Osteoblast (primary cell): ENCODE measurements at regions not wholly inside any gene's neighbourhood (a gene's known extent, or its start where the extent isn't known, plus 50 kb on each side); places are given as distances from the start of the nearest gene placed in this dataset.

Source experiments
- DNase-seq: peaks from one replicate; pipeline ENCODE4 v3.0.0; 2011; ENCODE audit warnings: low spot score, mixed read lengths; ENCODE audit not compliant: insufficient read length; ENCODE audit errors: missing footprints
- H2AFZ ChIP-seq: 2 replicates; pipeline ENCODE4 v1.6.0; 2011; ENCODE audit warnings: mild to moderate bottlenecking, low read length
- H3K27ac ChIP-seq: 2 replicates; pipeline ENCODE4 v1.5.1; 2011; ENCODE audit warnings: mild to moderate bottlenecking, low read depth, low read length, moderate library complexity
- H3K27me3 ChIP-seq: 2 replicates; pipeline ENCODE4 v1.6.0; 2012; ENCODE audit warnings: mild to moderate bottlenecking, control low read depth, inconsistent platforms, low read length, moderate library complexity; ENCODE audit not compliant: insufficient read depth
- H3K36me3 ChIP-seq: 2 replicates; pipeline ENCODE4 v1.5.1; 2011; ENCODE audit warnings: mild to moderate bottlenecking, low read length, control low read depth, moderate library complexity; ENCODE audit not compliant: insufficient read depth
- H3K4me1 ChIP-seq: 2 replicates; pipeline ENCODE4 v1.5.1; 2011; ENCODE audit warnings: mild to moderate bottlenecking, low read length, control low read depth, moderate library complexity; ENCODE audit not compliant: insufficient read depth
- H3K4me2 ChIP-seq: 2 replicates; pipeline ENCODE4 v1.6.0; 2011; ENCODE audit warnings: mild to moderate bottlenecking, low read length; ENCODE audit not compliant: insufficient read depth
- H3K4me3 ChIP-seq: fragments of 200-600 bp; sonication (generic); 3 replicates; pipeline ENCODE4 v1.5.1; 2012; ENCODE audit warnings: mild to moderate bottlenecking, low read length, inconsistent platforms; ENCODE audit not compliant: insufficient read depth
- H3K79me2 ChIP-seq: 2 replicates; pipeline ENCODE4 v1.6.0; 2012; ENCODE audit warnings: mild to moderate bottlenecking, low read length, control low read depth, inconsistent platforms; ENCODE audit not compliant: insufficient read depth
- H3K9me3 ChIP-seq: 2 replicates; pipeline ENCODE4 v1.5.1; 2011; ENCODE audit warnings: low read depth, low read length, control low read depth
- H4K20me1 ChIP-seq: 2 replicates; pipeline ENCODE4 v1.6.0; 2012; ENCODE audit warnings: mild to moderate bottlenecking, low read length, control low read depth; ENCODE audit not compliant: insufficient read depth
- CTCF ChIP-seq: IDR thresholded peaks from 2 replicates; pipeline ENCODE4 v1.5.1; 2011; ENCODE audit warnings: mild to moderate bottlenecking, low read depth, low read length, moderate library complexity; ENCODE audit errors: extremely low read depth

DNA sequence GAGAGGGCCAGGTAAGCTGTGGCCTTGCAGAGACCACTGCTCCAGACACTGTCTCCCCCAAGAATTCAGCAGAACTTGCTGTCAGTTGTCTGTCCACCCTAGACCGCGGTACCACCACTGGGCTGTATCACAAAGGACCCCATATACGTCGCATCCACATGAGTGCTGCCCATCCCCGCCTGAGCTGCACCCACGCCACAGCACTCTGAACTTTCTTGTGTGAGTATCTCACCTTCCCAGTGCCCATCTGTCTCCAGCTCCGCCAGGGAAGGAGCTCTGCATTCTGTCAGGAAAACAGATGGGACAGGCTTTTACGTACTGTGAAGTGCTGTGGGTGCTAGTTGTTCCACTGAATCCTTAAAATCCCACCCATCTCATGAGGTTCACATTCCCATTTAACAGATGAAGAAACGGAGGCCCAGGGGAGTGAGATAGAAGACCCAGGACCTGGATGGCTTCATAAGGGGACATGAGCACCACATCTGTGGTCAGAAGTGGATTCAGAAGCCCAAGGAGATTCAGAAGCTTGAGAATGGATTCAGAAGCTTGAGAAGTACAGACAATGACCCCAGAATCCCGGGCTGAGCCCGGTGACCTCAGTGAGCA, 102.5 kb upstream of the ZMIZ1 start:
- Histone ChIP-seq H3K9me3 (no peaks in the 10 kb centered on the region), H4K20me1 (no peaks in the 10 kb centered on the region), H3K27ac (no peak overlapping the region), H3K4me2 (no peak overlapping the region), H3K4me1 (peaks cover 9% of the 10 kb centered on the region), H3K27me3 (no peaks in the 10 kb centered on the region), H3K4me3 (no peak overlapping the region), H3K36me3 (no peaks in the 10 kb centered on the region), H3K79me2 (no peaks in the 10 kb centered on the region), H2AFZ (no peak overlapping the region)
- TF ChIP-seq CTCF: no peak
- no peak for DNase-seq

DNA sequence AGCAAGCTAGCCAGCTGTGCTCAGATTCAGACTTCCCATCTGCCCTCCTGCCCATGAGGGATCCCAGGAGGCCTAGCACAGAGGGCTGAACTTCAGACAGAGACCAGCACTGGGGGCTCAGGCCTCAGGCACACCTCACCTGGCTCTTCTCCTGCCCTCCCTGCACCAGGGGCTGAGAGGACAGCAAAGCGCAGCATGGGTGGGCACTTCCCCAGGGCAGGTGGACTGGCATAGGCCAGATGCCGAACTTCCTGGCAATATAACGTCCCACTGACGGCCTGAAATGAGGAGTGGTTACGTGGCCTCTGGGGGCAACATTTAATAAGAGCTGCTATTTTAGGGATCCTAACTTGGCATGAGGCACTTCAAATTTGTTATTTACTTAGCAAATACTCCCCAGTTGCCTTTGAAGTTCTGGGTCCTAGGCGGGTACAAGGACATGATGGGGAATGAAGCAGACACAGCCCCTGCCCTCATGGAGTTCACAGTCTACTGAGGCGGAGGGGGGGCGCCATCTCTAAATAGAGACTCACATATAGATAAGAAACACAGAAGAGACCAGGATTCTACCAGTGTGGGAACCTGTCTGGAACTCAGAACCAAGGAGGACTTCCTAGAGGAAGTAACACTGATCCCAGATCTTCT, 101.8 kb upstream of the ZMIZ1 start:
- Histone ChIP-seq H3K4me1 (peaks cover 12% of the 10 kb centered on the region), H2AFZ (no peak overlapping the region), H3K4me2 (no peak overlapping the region), H3K27ac (no peak overlapping the region), H3K27me3 (no peaks in the 10 kb centered on the region), H4K20me1 (no peaks in the 10 kb centered on the region), H3K79me2 (no peaks in the 10 kb centered on the region), H3K36me3 (no peaks in the 10 kb centered on the region), H3K9me3 (no peaks in the 10 kb centered on the region), H3K4me3 (no peak overlapping the region)
- DNase-seq: peak; percentile 55
- TF ChIP-seq CTCF: no peak

GRCh38 chr10:78968300-78968942, 100.3 kb upstream of the ZMIZ1 start:
- no peak for DNase-seq
- no peak for TF ChIP-seq CTCF
- no peaks in the 10 kb centered on the region for H3K36me3 ChIP-seq
- no peaks in the 10 kb centered on the region for H3K79me2 ChIP-seq
- no peaks in the 10 kb centered on the region for H3K9me3 ChIP-seq
- no peaks in the 10 kb centered on the region for H4K20me1 ChIP-seq
- H3K4me3 ChIP-seq: no peak overlapping the region
- no peak overlapping the region for H3K4me2 ChIP-seq
- H3K27me3 ChIP-seq: no peaks in the 10 kb centered on the region
- H2AFZ ChIP-seq: no peak overlapping the region
- no peak overlapping the region for H3K27ac ChIP-seq
- H3K4me1 ChIP-seq: peaks cover 26% of the 10 kb centered on the region

DNA sequence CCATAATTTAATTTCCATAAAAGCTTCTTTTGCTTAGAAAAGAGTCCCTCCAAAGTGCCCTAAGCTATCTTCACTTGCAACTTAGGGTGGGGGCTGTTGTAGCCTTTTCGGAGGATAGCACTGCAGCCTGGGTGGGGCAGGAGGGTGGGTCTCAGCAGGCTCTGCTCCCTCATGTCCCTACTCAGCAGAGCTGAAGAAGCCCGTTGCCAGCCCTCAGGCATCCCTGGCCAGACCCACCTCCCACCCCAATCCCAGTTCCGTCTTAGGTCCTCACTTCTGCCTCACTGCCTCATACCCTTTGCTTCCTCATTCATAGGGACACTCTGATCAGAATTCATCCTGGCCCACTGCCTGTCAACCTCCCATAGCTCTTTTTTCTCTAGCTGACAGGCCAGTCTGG, 99.8 kb upstream of the ZMIZ1 start:
- H3K79me2 ChIP-seq: no peaks in the 10 kb centered on the region
- no peaks in the 10 kb centered on the region for H3K36me3 ChIP-seq
- H3K4me1 ChIP-seq: peaks cover 27% of the 10 kb centered on the region
- H2AFZ ChIP-seq: no peak overlapping the region
- DNase-seq: no peak
- H3K4me3 ChIP-seq: no peak overlapping the region
- TF ChIP-seq CTCF: no peak
- no peak overlapping the region for H3K4me2 ChIP-seq
- no peaks in the 10 kb centered on the region for H3K9me3 ChIP-seq
- no peaks in the 10 kb centered on the region for H4K20me1 ChIP-seq
- H3K27ac ChIP-seq: no peak overlapping the region
- H3K27me3 ChIP-seq: no peaks in the 10 kb centered on the region
